ENCODE measurements at regions not wholly inside any gene's neighbourhood (a gene's known extent, or its start where the extent isn't known, plus 50 kb on each side); places are given as distances from the start of the nearest gene placed in this dataset.

DNA sequence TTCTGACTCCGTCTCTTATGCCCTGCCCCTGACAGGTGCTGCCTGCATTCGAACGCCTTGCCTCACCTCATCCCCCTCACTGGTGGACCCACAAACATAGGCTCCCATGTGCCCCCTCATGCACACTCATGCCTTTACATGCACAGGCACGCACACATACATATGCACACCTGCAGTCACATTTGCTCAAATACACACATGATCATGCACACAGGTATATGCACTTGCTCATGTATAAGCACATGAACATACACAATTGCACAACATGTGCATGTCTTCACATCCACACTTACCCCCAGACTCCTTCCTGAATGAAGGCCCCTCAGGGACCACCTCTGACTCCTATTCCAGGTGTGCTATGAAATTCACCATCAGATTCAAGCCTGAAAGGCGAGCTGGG is 506.9 kb downstream of the PTPRU start:
- FAIRE-seq (no peak), DNase-seq (ENCODE audit: insufficient read length, low spot score) (no peak)
- TF ChIP-seq, protein P1, sequence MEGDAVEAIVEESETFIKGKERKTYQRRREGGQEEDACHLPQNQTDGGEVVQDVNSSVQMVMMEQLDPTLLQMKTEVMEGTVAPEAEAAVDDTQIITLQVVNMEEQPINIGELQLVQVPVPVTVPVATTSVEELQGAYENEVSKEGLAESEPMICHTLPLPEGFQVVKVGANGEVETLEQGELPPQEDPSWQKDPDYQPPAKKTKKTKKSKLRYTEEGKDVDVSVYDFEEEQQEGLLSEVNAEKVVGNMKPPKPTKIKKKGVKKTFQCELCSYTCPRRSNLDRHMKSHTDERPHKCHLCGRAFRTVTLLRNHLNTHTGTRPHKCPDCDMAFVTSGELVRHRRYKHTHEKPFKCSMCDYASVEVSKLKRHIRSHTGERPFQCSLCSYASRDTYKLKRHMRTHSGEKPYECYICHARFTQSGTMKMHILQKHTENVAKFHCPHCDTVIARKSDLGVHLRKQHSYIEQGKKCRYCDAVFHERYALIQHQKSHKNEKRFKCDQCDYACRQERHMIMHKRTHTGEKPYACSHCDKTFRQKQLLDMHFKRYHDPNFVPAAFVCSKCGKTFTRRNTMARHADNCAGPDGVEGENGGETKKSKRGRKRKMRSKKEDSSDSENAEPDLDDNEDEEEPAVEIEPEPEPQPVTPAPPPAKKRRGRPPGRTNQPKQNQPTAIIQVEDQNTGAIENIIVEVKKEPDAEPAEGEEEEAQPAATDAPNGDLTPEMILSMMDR (IDR thresholded peaks at IDR 0.05; ENCODE audit: insufficient read depth, missing control alignments) = no peak

DNA sequence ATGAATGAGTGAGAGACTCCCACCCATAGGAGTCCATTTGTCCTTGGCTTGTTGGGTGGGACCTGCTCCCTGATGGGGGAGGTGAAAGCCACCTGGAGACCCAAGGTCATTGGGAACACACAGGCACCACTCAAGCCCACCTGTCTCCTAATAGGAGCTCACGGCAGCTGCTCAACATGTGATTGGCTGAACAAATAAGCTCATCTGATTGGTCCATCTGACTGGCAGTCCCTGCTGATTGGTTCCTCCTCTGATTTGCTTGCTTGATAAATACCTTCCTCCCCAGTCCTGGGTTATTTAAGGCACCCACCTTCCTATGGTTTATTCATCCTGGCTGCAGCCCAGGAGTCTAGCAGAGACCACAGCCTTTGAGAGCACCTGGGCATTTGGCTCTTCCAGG is 502.9 kb downstream of the PTPRU start:
- DNase-seq (ENCODE audit: insufficient read length, low spot score) = no peak
- no peak for FAIRE-seq
- TF ChIP-seq, protein P1 (IDR thresholded peaks at IDR 0.05; ENCODE audit: insufficient read depth, missing control alignments) = no peak

GRCh38 chr1:29736582-29737188 is 500.4 kb downstream of the PTPRU start:
- DNase-seq (ENCODE audit: insufficient read length, low spot score) = no peak
- TF ChIP-seq, protein P1 (IDR thresholded peaks at IDR 0.05; ENCODE audit: insufficient read depth, missing control alignments) = no peak
- no peak for FAIRE-seq

- FAIRE-seq (no peak), DNase-seq (ENCODE audit: insufficient read length, low spot score) (no peak)
- TF ChIP-seq, protein P1 (IDR thresholded peaks at IDR 0.05; ENCODE audit: insufficient read depth, missing control alignments) = no peak
Observed at GRCh38 chr1:29732453-29732852, 496.1 kb downstream of the PTPRU start.

- no peak for DNase-seq (ENCODE audit: insufficient read length, low spot score)
- TF ChIP-seq, protein P1 (IDR thresholded peaks at IDR 0.05; ENCODE audit: insufficient read depth, missing control alignments) = no peak
- FAIRE-seq = no peak
Observed at GRCh38 chr1:29730623-29731022, 494.3 kb downstream of the PTPRU start.

DNA sequence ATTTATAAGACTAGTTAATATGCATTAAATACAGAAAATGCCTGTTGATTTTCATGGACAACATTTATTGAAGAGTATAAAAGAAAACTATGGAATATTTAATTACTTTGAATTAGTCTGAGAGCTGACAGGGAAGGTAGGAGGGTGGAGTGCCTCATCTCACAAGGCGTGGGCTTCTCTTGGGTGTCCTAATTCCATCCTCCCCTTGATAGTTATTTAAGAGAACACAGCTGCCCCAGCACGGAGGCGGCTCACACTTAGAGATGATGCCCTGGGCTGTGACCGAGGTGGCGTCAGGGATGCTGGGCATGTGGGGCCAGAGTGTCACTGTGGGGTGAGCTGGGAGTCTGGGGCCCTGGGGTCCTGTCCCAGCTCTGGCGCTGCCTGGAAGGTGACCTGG is 493.0 kb downstream of the PTPRU start:
- DNase-seq (ENCODE audit: insufficient read length, low spot score) (no peak), FAIRE-seq (no peak)
- TF ChIP-seq, protein P1 (IDR thresholded peaks at IDR 0.05; ENCODE audit: insufficient read depth, missing control alignments) = no peak

DNA sequence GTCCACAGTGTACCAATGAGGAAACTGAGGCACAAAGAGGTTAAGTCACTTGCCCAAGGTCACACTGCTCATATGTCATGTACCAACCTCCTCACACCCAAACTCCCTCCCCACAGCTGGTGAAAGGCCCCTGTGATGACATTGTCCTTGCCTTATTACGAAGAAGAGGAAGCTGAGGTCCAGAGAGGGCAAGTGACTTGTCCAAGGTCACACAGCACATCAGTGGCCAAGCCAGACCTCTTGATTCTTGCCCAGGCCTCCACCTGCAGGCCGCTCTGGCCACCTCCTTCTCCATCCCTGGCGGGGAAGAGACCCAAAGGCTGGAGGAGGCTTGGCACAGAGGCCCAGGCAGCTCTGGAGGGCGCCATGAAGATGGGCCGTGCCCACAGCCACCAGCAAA is 492.4 kb downstream of the PTPRU start:
- FAIRE-seq (no peak), DNase-seq (ENCODE audit: insufficient read length, low spot score) (no peak)
- TF ChIP-seq, protein P1 (IDR thresholded peaks at IDR 0.05; ENCODE audit: insufficient read depth, missing control alignments) = no peak

Data from D721Med (cell line).